Heart left ventricle (tissue), 16 donors: ENCODE measurements at regions not wholly inside any gene's neighbourhood (a gene's known extent, or its start where the extent isn't known, plus 50 kb on each side); places are given as distances from the start of the nearest gene placed in this dataset.

Experiments
- ATAC-seq, 4 donors: fragments of 200-7000 bp; cut with Tn5 transposase; one replicate each; pipeline ENCODE4 v1.9.1; 2020 to 2022; ENCODE audit warnings: moderate library complexity in 4 of 4, mild to moderate bottlenecking in 3 of 4, moderate number of reproducible peaks in 1 of 4
- DNase-seq, 5 donors: peaks; one replicate each; pipeline ENCODE4 v3.0.0-alpha.2; 2020
- H3K27ac ChIP-seq, 12 donors: fragments of 200-600 bp; sonication (generic) in 4 of 12; one replicate each; pipeline versions ENCODE4 v1.5.0 to v1.8.0; 2016 to 2022; ENCODE audit warnings: mild to moderate bottlenecking in 2 of 12
- H3K27me3 ChIP-seq, 9 donors: fragments of 200-600 bp; sonication (generic) in 2 of 9; one replicate each; pipeline versions ENCODE4 v1.5.1 to v1.8.0; 2016 to 2022; ENCODE audit warnings: mild to moderate bottlenecking in 3 of 9
- H3K36me3 ChIP-seq, 9 donors: fragments of 200-600 bp; sonication (generic) in 2 of 9; one replicate each; pipeline versions ENCODE4 v1.5.0 to v1.8.0; 2018 to 2022; ENCODE audit warnings: mild to moderate bottlenecking in 2 of 9
- H3K4me1 ChIP-seq, 12 donors: fragments of 200-600 bp; sonication (generic) in 4 of 12; one replicate each; pipeline versions ENCODE4 v1.5.0 to v1.8.0; 2016 to 2022; ENCODE audit warnings: mild to moderate bottlenecking in 3 of 12
- H3K4me3 ChIP-seq, 12 donors: fragments of 200-600 bp; sonication (generic) in 4 of 12; one replicate each; pipeline versions ENCODE4 v1.5.0 to v1.8.0; 2017 to 2022; ENCODE audit warnings: mild to moderate bottlenecking in 9 of 12, moderate library complexity in 4 of 12
- H3K9me3 ChIP-seq, 12 donors: fragments of 200-600 bp; sonication (generic) in 4 of 12; one replicate each; pipeline versions ENCODE4 v1.5.0 to v1.8.0; 2016 to 2022; ENCODE audit warnings: mild to moderate bottlenecking in 1 of 12
- POLR2A ChIP-seq, 2 donors: fragments of 450-650 bp; IDR thresholded peaks; one replicate each; pipeline ENCODE4 v1.6.1; 2017; ENCODE audit warnings: antibody characterized with exemption in 2 of 2, mild to moderate bottlenecking in 2 of 2, moderate library complexity in 2 of 2
- WGBS, 4 donors: extraction: QIAGEN DNeasy Blood & Tissue Kit in 2 of 4; methylation state at CpG; one replicate each; pipeline versions ENCODE4 v1.1.5 to v1.1.7; 2013 to 2018; 5-methylcytosine and 5-hydroxymethylcytosine counted together
- intact Hi-C, 10 donors: fragments of 100-400 bp; cut with DNase I; formaldehyde crosslinking; loops; one replicate each; pipeline versions ENCODE4 v1.11.1 to v1.14.2; 2022
- TF ChIP-seq, protein P1 (sequence below), 12 donors: fragments of 200-600 bp; sonication (generic) in 4 of 12; IDR thresholded peaks; one replicate each; pipeline versions ENCODE4 v1.5.0 to v1.8.0; 2018 to 2022; ENCODE audit warnings: antibody characterized with exemption in 12 of 12, mild to moderate bottlenecking in 5 of 12
- donor health status: ischemic (EF 13 %, LVEDD 7.1; RV severe dilation, severe dysfunction).
- donor health status: healthy with polysubstance abuse.
- donor health status: DM: no; HTN: yes; CAD: no.
- donor health status: DM: no; HTN: no; CAD: no.
- donor health status: ischemic (EF 25% LVEDD 6.9; RV normal size, moderate dysfunction).
- donor health status: ischemic (EF 25% LVEDD 5.7; RV mildly dilated, moderate dysfunction).
- donor health status: healthy.
- donor health status: DM: yes; HTN: yes; CAD: no.
- donor health status: ischemic (EF 35%, LVEDD 5.7; RV mildly dilated, moderate dysfunction).
- donor health status: nonischemic (EF 11% LVEDD 7.7; RV severe dilation, severe dysfunction).
- donor health status: DM: yes; HTN: yes; CAD: no.
- donor health status: PGD.
- donor health status: ischemic (EF 29% LVEDD 5.4; RV normal size, mild dysfunction).
- donor health status: nonischemic (EF 23%, LVEDD 6.1; RV moderate dilation, normal function).

GRCh38 chr14:29350496-29350895, 577.2 kb downstream of the PRKD1 start:
- H3K4me3 ChIP-seq, result no peak overlapping the region
- ATAC-seq (no peak), DNase-seq (no peak)
- TF ChIP-seq, protein P1, sequence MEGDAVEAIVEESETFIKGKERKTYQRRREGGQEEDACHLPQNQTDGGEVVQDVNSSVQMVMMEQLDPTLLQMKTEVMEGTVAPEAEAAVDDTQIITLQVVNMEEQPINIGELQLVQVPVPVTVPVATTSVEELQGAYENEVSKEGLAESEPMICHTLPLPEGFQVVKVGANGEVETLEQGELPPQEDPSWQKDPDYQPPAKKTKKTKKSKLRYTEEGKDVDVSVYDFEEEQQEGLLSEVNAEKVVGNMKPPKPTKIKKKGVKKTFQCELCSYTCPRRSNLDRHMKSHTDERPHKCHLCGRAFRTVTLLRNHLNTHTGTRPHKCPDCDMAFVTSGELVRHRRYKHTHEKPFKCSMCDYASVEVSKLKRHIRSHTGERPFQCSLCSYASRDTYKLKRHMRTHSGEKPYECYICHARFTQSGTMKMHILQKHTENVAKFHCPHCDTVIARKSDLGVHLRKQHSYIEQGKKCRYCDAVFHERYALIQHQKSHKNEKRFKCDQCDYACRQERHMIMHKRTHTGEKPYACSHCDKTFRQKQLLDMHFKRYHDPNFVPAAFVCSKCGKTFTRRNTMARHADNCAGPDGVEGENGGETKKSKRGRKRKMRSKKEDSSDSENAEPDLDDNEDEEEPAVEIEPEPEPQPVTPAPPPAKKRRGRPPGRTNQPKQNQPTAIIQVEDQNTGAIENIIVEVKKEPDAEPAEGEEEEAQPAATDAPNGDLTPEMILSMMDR (IDR thresholded peaks at IDR 0.05), result no peak
- no peak for TF ChIP-seq POLR2A (IDR thresholded peaks at IDR 0.05)
- no peaks in the 10 kb centered on the region for H3K27me3 ChIP-seq
- 76 to 82% (median 77%) methylated on average over 3 of the region's 3 CpGs for WGBS, 4 donors
- no peak overlapping the region for H3K27ac ChIP-seq
- H3K9me3 ChIP-seq, result no peaks in the 10 kb centered on the region
- H3K36me3 ChIP-seq, result no peaks in the 10 kb centered on the region
- intact Hi-C loops, result no loop called here
- H3K4me1 ChIP-seq, result no peaks in the 10 kb centered on the region

- intact Hi-C loops, result no loop called here
- Histone ChIP-seq H3K4me1 (no peaks in the 10 kb centered on the region), H3K36me3 (no peaks in the 10 kb centered on the region), H3K27me3 (no peaks in the 10 kb centered on the region), H3K9me3 (peaks cover 0 to 4% (median 0%) of the 10 kb centered on the region in 12 donors), H3K4me3 (no peak overlapping the region), H3K27ac (no peak overlapping the region)
- DNase-seq (no peak), ATAC-seq (no peak)
- TF ChIP-seq, protein P1 (IDR thresholded peaks at IDR 0.05), result no peak
- TF ChIP-seq POLR2A (IDR thresholded peaks at IDR 0.05), result no peak
- WGBS, 4 donors, result 75 to 84% (median 77%) methylated on average over 4 of the region's 4 CpGs
Measured at GRCh38 chr14:29351996-29352705, 575.5 kb downstream of the PRKD1 start.

GRCh38 chr14:29352706-29353080, 575.0 kb downstream of the PRKD1 start:
- no peaks in the 10 kb centered on the region for H3K27me3 ChIP-seq
- peaks cover 0 to 4% (median 0%) of the 10 kb centered on the region in 12 donors for H3K9me3 ChIP-seq
- no peak for TF ChIP-seq POLR2A (IDR thresholded peaks at IDR 0.05)
- TF ChIP-seq, protein P1 (IDR thresholded peaks at IDR 0.05), result no peak
- H3K4me1 ChIP-seq, result no peaks in the 10 kb centered on the region
- H3K27ac ChIP-seq, result no peak overlapping the region
- WGBS, 4 donors, result 65 to 82% (median 68%) methylated on average over 1 of the region's 1 CpG
- H3K36me3 ChIP-seq, result no peaks in the 10 kb centered on the region
- intact Hi-C loops, result no loop called here
- ATAC-seq, result no peak
- no peak for DNase-seq
- H3K4me3 ChIP-seq, result no peak overlapping the region

DNA sequence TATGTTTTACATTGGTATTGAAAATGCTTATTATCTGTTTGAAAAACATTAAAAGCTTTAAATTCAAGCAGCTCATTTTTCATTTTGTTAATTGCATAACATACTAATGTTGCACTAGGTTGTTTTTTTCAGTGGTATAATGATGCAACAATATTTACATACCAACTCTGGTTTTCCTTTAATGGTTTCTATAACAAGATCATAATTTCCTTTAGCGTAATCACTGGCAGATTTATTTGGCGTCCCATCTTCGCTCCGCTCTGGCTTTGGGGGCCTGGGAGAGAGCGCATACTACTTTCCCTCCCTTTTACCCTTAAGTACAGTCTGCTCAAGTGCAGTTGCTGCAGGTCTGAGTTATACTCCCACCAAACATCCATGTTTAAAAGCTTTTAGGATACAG, 574.1 kb downstream of the PRKD1 start:
- intact Hi-C loops, result no loop called here
- DNase-seq, result no peak
- Histone ChIP-seq H3K4me3 (no peak overlapping the region), H3K36me3 (no peaks in the 10 kb centered on the region), H3K27me3 (no peaks in the 10 kb centered on the region), H3K27ac (no peak overlapping the region), H3K4me1 (no peaks in the 10 kb centered on the region), H3K9me3 (peaks cover 0 to 4% (median 0%) of the 10 kb centered on the region in 12 donors)
- TF ChIP-seq POLR2A (IDR thresholded peaks at IDR 0.05), result no peak
- TF ChIP-seq, protein P1 (IDR thresholded peaks at IDR 0.05), result no peak
- no peak for ATAC-seq
- WGBS, 4 donors, result 91 to 95% (median 92%) methylated on average over 5 of the region's 5 CpGs
